NCI-H1436 (cell line): ENCODE measurements at regions not wholly inside any gene's neighbourhood (a gene's known extent, or its start where the extent isn't known, plus 50 kb on each side); places are given as distances from the start of the nearest gene placed in this dataset.
"Not testable (repeated sequence)": the region's sequence is repeated elsewhere in the genome, so short reads cannot be mapped to it uniquely, and the experiment has no call there.

Source experiments
- DNase-seq: peaks from one replicate; lab custom pipeline; 2025; lab: John Stamatoyannopoulos, UW

DNA sequence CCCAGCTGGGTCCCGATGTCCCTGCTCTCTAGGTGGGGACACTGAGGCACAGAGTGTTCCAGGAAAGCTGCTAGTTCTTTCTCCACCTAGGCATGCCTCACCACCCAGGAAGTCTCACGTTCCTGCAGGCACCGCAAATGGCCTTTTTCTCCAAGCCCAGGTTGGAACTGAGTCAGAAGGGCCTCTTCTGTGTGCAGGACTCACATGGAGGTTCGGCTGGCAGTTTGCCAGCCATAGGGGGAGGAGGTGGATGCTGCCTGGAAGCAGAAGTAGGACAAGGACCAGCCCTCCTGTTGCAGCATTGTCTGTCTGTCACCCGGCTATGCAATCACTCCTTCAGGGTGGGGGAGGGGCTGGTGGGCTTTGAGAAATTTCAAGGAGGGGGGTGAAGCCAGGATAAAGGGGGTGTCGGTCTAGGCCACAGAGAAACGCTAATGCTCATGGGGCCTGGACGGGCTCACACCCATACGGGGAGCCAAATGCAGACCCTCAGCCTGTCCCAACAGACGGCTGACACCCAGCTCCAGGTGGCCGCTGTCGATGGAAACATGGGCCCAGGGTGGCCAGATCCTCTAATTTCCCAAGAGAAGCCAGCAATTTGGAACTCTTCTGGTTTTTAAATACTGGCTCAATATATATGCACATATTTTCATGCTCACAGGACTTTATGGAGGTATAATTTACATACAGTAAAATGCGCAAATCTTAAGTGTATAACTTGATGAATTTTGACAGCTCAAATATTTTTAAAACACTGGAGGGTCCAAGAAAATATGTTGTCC, 120.5 kb downstream of the PHETA1 start:
- DNase-seq = no peak

DNA sequence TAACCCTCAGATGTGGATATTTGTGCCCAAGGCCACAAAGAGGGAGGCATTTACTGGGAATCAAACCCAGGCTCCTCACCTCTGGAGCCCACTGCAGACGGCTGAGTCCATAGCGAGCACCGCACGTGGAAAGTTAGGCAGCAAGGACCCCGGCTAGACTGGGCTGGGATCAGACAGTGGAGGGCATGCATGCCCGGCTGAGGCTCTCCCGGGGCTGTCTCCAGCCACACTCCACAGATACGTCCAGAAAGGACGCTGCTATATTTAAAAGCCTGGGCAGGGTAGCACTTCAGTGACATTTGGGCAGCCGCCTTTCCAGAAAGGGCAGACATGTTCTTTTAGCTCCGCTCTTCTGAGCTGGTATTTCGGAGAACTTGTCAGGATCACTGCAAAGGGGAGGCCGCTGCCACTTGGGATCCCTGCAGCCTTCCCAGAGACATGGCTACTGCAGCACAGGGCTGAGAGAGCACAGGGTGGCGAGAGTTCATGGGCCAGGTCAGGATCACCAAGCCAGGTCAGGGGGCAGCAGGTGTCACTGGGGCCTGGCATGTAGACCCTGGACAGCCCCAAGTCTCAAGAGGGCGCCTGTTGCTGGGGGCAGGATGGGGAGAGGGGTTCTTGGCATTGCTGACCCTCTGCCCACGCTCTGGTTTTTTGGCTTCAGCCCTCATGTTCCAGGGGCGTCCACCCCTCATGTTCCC, 121.7 kb downstream of the PHETA1 start:
- DNase-seq = no peak

DNA sequence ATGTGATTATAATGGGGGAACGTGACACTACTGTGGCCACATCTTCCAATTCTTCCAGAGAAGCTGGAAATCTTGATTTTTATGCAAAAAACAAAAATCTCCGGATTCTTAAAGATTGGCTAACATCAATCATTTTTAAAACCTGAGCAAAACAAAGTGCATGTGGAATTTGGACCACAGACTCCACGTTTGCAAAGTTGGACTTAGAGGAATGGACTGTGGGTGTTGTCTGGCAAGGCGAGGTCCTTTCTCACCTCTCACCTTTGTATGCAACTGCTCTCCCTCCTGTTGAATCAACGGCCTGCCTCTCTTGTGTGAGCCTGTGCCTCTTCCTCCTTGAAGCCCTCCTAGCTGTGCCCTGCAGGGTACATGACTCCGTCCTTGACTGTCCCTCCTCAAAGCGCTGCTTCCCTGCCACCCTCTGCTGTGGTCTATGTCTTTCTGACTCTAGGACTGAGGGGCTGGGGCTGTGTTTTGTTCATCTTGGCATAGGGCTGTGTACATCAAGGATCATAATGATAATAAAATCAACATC, 122.4 kb downstream of the PHETA1 start:
- no peak for DNase-seq

DNA sequence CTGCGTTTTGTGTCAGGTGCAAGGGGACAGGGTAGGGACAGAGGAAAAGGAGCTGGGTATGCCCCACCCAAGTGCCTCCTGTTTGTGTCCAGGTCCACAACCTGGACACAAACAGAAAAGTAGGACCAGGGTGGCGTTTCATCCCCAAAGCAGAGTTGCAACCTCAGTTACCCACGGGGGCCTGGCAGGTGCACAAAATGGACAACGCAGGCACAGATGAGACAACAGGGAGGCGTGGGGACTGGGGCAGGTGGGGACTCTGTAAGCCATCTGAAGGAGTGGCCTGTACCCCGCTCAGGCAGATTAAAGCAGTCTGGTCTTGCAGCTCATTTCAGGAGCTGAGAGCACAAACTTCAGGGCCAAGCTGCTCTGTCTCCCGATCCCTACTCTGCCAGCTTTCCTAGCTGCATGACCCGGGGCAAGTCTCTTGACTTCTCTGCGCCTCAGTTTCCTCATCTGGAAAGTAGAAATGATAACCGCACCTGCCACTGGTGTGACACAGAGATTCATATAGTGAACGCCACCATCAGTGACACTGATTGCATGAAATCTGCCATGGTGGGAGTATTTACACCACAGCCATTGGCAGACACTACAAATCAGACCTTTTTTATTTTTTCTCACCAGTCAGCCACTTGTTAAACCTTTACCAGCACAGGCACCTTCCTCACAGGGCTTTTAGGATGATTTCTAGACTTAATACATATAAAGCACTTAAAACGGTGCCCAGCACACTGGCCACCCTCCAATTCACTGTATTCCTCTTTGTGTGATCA, 123.0 kb downstream of the PHETA1 start:
- no peak for DNase-seq

DNA sequence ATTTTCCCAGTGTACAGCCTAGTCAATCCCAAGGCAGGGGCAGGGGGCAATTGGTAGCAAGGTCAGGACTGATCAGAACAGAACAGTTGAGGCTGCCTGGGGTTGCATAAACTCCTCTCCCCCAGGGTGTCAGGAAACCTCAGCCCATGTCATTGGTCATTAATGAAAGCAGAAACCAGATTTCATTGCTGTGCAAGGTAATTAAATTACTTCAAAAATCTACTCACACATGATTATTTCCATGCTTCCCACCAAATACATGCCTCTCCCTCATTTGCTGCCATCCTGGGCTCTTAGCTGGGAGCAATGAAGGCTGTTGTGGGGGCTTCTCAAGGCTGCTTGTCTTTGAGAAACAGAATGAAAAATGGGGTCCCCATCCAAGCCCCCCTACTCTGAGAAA, 124.2 kb downstream of the PHETA1 start:
- no peak for DNase-seq

DNA sequence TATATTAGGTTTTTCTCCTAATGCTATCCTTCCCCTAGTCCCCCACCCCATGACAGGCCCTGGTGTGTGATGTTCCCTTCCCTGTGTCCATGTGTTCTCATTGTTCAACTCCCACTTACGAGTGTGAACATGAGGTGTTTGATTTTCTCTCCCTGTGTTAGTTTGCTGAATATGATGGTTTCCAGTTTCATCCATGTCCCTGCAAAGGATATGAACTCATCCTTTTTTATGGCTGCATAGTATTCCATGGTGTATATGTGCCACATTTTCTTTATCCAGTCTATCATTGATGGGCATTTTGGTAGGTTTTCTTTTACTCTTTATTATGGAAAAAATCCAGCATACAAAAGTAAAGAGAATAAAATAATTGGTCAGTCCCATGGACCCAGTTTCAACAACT, 126.1 kb downstream of the PHETA1 start:
- not testable (repeated sequence) for DNase-seq

DNA sequence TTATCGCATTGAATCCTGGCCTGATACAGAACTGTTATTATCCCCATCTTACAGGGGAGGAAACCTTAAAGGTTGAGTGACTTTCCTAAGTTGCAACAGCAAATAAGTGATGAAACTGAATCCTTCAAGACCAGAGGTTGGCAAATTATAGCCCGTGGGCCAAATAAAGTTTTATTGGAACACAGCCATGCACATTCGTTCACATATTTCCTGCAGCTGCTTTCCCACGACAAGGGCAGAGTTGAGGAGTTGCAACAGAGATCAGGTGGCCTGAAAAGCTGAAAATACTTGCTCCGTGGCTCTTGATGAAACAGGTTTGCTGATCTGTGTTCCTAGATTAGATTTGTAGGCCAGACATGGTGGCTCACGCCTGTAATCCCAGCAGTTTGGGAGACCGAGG, 126.7 kb downstream of the PHETA1 start:
- no peak for DNase-seq

DNA sequence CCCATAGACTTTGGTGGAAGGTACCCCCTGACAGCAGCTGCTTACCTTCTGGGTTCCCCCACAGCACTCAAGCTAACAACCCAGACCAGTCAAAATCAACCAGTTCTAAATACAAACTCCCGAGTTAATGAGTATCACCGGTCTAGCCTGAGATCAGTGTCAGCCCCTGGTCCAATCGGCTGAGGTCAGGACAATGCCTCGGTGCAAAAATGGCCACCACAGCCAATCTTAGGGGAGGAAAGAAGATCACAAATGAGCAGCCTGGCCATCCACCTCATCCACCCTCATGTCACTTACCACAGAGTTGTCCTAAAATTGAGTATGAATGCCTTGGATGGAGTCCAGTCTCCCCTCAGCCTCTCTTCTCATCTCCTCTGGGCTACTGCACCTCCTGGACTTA, 128.5 kb downstream of the PHETA1 start:
- DNase-seq = no peak

DNA sequence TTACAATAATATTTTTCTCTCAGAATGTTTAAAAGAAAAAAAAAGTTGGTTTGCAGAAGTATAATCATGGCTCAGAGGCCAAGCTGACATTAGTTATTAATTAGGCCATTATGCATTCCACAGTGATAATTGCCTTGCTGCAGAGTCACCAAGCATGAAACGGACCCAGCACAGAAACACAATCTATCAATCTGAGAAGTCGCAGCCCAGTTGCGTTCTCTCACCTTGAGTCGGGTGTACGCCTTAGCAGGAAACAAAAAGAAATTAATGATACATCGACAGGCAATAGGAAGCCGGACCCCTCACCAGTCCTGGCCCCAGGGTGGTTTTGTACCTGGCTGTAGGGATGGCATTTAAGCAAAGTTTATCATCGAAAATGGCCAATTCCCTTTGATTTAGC, 129.7 kb downstream of the PHETA1 start:
- no peak for DNase-seq

DNA sequence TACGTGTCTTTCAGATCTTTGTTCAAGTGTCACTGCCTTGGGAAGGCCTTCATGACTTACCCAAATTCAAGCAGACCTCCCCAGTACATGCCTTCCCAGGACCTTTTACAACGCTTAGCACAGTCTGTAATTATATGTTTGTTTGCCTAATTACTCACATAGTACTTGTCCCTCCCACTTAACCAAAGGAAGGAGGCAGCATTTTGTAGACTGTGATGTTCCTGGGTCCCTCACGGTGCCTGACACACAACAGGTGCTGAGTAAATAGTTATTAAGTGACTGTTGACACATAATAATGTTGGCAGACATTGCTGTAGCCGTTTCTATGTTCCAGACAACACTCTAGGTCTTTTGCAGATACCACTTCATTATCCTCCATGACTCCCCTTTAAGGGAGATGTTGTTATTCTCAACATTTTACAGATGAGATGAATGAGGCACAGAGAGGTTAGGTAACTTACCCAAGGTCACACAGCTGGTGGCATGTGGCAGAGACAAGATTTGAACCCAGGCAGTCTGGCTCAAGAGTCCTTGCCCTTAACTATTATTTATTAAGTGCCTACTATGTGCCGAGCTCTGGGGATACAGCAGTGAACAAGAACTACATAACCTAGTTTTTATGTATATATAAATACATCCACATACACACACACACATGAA, 130.7 kb downstream of the PHETA1 start:
- DNase-seq = peak; percentile 24

DNA sequence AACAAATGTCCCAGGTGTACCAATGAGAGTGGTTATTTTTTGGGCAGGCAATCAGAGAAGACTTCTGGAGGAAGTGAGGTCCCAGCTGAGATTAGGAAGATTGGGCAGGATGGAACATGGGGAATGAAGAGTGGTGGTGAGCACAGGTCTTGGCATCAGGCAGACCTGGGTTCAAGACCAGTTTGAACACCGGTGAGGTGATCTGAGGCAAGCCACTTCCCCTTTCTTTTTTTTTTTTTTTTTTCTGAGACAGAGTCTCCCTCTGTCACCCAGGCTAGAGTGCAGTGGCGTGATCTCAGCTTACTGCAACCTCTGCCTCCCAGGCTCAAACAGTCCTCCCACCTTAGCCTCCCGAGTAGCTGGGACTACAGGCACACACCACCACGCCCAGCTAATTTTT, 134.4 kb downstream of the PHETA1 start:
- DNase-seq = not testable (repeated sequence)

DNA sequence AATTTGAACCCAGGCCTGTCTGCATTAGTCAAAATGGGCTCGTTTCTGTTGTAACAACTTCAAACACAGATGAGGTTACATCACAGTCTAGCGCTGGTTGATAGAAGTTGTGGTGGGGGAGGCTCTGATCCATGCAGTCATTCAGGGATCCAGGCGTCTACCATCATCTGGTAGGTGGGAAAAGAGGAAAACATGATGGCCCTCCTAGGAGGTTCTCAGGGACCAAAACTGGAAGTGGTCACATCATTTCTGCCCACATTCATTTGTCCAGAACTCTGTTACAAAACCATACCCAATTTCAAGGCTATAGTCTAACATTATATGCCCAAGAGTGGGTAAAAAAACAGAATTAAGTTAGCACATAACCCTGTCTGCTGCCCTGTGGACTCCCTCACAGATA, 135.1 kb downstream of the PHETA1 start:
- no peak for DNase-seq

DNA sequence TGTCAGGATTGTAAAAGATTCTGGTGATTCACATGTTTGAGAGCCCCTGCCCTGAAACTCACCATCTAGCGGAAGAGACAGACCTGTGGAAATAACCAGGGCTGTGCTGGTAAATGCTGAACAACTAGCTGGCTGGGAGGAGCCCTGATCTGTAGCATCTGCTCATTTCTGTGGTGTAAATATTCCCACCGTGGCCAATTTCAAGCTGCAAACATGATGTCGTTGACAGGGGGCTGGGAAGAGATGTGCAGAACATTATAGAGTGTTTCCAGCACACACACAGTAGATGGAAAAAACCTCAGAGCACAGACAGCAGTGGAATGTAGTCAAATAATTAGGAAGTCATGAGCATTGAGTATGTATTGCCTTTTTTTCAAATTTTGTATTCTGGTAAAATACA, 138.2 kb downstream of the PHETA1 start:
- no peak for DNase-seq

DNA sequence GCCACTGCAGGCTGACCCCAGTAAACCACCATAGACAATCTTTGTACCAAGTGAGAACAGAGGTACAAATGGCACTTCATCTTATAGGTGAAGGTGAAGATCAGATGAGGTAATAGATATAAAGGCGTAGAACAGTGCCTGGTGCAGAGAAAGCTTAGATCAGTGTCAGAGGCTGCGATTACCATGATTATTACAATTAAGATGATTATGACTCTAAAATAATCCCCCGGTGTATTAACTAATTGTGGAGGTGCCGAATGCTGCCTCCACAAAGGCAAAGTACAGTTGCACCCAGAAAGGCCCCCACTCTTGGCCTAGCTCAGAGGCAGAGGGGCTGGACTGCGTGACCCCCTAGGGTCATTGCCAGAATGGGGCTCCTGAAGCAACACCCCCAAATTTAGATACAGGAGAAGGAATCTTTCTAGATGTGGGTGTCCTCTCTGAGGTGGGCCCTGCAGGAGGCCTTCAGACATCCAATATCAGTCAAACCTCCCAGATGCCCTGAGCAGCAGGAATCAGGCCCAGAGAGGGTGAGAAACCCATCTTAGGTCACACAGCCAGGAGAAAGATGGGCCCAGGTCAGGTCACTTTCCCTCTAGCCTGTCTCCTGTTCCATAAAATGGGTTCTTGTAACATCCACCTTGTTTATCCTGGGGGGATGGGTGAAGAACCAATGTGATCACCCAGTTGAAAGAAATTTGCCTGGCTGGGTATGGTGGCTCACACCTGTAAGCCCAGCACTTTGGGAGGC, 139.8 kb downstream of the PHETA1 start:
- DNase-seq = no peak

DNA sequence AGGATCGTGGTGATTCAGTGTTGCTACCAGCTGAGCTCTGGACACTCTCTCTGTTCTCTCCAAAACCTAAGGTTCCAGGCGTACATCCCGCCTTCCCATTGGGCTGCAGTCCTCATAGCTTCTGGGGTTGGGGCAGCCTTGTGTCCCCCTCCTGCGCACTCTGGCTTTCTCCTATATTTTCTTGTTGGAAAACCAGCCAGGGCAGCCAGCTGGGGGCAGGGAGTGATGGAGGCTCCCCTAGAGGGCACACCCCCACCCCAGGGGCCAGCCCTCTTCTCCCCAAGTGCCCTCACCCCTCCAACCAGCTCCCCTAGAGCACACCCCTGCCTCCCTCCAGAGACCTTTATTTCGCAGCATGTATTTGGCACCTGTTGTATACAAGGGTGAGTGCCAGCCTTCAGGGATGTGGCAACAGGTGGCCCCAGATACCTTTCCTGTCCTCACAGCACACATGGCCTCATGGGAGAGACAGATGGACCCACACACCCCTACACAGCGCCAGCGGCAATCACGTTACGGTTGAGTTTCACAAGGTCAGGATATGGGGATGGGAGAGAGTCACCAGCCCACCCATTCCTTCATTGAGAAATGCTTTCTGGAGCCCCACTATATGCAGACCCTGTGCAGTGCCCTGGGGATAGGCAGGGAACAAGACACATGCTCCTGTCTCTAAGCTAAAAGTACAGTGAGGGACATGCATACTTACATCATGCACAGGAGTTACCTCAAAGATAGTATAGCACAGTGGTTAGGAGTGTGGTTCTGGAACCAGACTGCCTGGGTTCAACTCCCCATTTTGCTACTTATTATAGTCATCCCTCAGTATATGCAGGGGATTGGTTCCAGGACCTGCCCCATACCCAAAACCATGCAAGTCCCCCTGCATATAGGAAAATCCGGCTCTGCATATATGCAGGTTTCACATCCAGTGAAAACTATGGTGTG, 141.1 kb downstream of the PHETA1 start:
- DNase-seq = no peak

DNA sequence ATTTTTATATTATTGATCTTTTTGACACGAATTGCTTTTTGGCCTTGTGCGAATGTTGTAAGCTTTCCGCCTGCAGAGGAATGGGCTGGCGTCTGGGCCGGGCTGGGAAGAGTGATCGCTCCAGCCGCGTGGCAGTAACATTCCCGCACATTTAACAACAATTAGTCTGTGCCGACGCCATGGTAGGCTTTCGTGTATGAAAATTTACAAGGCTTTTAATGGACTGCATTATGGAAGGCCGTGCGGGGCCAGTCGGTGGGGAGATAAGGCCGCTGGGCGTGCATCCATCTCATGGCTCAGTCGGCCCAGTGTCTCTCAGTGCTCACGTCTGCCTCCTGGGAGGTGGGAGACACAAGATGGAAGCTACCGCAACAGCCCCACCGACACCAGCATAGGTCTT, 142.2 kb downstream of the PHETA1 start:
- no peak for DNase-seq

DNA sequence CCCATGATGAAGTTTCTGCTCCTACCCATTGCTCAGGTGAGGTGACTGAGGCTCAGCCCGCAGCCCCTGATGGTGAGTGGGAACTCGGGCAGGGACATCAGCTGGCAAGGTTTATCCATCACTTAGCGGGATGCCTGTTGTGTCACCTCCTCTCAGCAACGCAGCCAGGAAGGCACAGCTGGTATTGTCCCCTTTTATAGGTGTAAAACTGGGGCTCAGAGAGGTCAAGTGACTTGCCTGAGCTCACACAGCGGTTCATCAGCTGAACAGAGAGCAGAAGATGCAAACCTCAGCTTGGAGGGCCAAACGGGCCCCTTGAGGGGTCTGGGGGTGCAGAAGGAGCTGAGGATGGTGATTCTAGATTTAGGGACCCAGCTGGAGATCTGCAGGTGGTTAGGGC, 143.6 kb downstream of the PHETA1 start:
- DNase-seq = no peak

DNA sequence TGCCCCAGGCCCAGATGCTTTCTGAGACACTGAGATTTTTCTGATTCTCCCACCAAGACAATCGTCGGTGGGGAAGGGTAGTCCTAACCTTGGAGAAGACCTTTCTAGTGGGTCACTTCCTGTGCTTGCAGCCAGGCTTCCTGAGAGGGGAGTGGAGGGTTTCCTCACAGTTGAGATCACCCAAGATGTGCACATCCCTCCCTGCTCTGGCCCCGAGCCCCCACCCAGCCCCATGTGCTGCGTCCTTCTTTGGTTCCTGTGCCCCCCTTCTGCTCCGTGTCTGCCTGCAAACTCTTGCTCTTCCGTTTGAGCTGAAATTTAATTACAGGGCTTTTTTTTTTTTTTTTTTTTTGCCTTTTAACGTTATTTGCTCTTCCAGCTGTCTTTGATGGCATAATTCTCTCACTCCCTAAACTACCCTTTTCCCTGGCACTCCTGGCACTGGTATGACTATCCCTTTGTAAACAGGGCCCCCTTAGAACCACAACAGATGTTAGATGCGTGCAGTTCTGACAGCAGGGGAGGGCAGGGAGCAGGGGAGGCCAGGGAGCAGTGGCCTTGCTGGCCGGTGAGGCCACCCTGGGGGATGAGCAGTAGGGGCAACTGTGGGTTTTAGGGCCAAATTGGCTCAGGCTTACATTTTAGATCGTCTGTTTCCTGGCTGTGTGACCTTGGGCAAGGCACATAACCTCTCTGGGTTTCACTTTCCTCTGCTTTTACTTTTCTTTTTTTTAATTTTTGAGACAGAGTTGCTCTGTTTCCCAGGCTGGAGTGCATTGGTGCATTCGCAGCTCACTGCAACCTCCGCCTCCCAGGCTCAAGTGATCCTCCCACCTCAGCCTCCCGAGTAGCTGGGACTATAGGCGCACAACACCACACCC, 144.5 kb downstream of the PHETA1 start:
- DNase-seq = no peak

DNA sequence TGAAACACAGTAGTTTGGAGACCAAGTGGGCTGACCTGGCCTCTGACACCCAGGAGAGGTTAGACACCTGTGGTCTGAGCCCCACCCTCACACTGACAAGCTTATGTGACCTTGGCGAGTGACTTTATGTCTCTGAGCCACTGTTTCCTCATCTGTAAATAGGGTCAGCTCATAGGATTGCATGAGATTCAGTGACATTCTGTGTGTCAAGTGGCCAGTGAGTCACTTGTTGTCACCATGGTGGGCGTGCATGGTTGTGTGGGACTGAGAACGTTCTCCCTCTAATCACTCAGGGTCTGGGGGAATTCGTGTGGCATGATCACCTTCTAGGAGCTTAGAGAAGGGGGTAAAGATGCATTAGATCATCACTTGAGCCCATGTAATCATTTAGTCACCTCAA, 146.4 kb downstream of the PHETA1 start:
- no peak for DNase-seq
